Heart left ventricle (tissue), 16 donors: ENCODE measurements at regions not wholly inside any gene's neighbourhood (a gene's known extent, or its start where the extent isn't known, plus 50 kb on each side); places are given as distances from the start of the nearest gene placed in this dataset.

Experiments used
- ATAC-seq, 4 donors: fragments of 200-7000 bp; cut with Tn5 transposase; one replicate each; pipeline ENCODE4 v1.9.1; 2020 to 2022; ENCODE audit warnings: moderate library complexity in 4 of 4, mild to moderate bottlenecking in 3 of 4, moderate number of reproducible peaks in 1 of 4
- DNase-seq, 5 donors: peaks; one replicate each; pipeline ENCODE4 v3.0.0-alpha.2; 2020
- H3K27ac ChIP-seq, 12 donors: fragments of 200-600 bp; sonication (generic) in 4 of 12; one replicate each; pipeline versions ENCODE4 v1.5.0 to v1.8.0; 2016 to 2022; ENCODE audit warnings: mild to moderate bottlenecking in 2 of 12
- H3K27me3 ChIP-seq, 9 donors: fragments of 200-600 bp; sonication (generic) in 2 of 9; one replicate each; pipeline versions ENCODE4 v1.5.1 to v1.8.0; 2016 to 2022; ENCODE audit warnings: mild to moderate bottlenecking in 3 of 9
- H3K36me3 ChIP-seq, 9 donors: fragments of 200-600 bp; sonication (generic) in 2 of 9; one replicate each; pipeline versions ENCODE4 v1.5.0 to v1.8.0; 2018 to 2022; ENCODE audit warnings: mild to moderate bottlenecking in 2 of 9
- H3K4me1 ChIP-seq, 12 donors: fragments of 200-600 bp; sonication (generic) in 4 of 12; one replicate each; pipeline versions ENCODE4 v1.5.0 to v1.8.0; 2016 to 2022; ENCODE audit warnings: mild to moderate bottlenecking in 3 of 12
- H3K4me3 ChIP-seq, 12 donors: fragments of 200-600 bp; sonication (generic) in 4 of 12; one replicate each; pipeline versions ENCODE4 v1.5.0 to v1.8.0; 2017 to 2022; ENCODE audit warnings: mild to moderate bottlenecking in 9 of 12, moderate library complexity in 4 of 12
- H3K9me3 ChIP-seq, 12 donors: fragments of 200-600 bp; sonication (generic) in 4 of 12; one replicate each; pipeline versions ENCODE4 v1.5.0 to v1.8.0; 2016 to 2022; ENCODE audit warnings: mild to moderate bottlenecking in 1 of 12
- POLR2A ChIP-seq, 2 donors: fragments of 450-650 bp; IDR thresholded peaks; one replicate each; pipeline ENCODE4 v1.6.1; 2017; ENCODE audit warnings: antibody characterized with exemption in 2 of 2, mild to moderate bottlenecking in 2 of 2, moderate library complexity in 2 of 2
- WGBS, 4 donors: extraction: QIAGEN DNeasy Blood & Tissue Kit in 2 of 4; methylation state at CpG; one replicate each; pipeline versions ENCODE4 v1.1.5 to v1.1.7; 2013 to 2018; 5-methylcytosine and 5-hydroxymethylcytosine counted together
- intact Hi-C, 10 donors: fragments of 100-400 bp; cut with DNase I; formaldehyde crosslinking; loops; one replicate each; pipeline versions ENCODE4 v1.11.1 to v1.14.2; 2022
- TF ChIP-seq, protein P1 (sequence below), 12 donors: fragments of 200-600 bp; sonication (generic) in 4 of 12; IDR thresholded peaks; one replicate each; pipeline versions ENCODE4 v1.5.0 to v1.8.0; 2018 to 2022; ENCODE audit warnings: antibody characterized with exemption in 12 of 12, mild to moderate bottlenecking in 5 of 12
- donor health status: ischemic (EF 13 %, LVEDD 7.1; RV severe dilation, severe dysfunction).
- donor health status: healthy with polysubstance abuse.
- donor health status: DM: no; HTN: yes; CAD: no.
- donor health status: DM: no; HTN: no; CAD: no.
- donor health status: ischemic (EF 25% LVEDD 6.9; RV normal size, moderate dysfunction).
- donor health status: ischemic (EF 25% LVEDD 5.7; RV mildly dilated, moderate dysfunction).
- donor health status: healthy.
- donor health status: DM: yes; HTN: yes; CAD: no.
- donor health status: ischemic (EF 35%, LVEDD 5.7; RV mildly dilated, moderate dysfunction).
- donor health status: nonischemic (EF 11% LVEDD 7.7; RV severe dilation, severe dysfunction).
- donor health status: DM: yes; HTN: yes; CAD: no.
- donor health status: PGD.
- donor health status: ischemic (EF 29% LVEDD 5.4; RV normal size, mild dysfunction).
- donor health status: nonischemic (EF 23%, LVEDD 6.1; RV moderate dilation, normal function).

DNA sequence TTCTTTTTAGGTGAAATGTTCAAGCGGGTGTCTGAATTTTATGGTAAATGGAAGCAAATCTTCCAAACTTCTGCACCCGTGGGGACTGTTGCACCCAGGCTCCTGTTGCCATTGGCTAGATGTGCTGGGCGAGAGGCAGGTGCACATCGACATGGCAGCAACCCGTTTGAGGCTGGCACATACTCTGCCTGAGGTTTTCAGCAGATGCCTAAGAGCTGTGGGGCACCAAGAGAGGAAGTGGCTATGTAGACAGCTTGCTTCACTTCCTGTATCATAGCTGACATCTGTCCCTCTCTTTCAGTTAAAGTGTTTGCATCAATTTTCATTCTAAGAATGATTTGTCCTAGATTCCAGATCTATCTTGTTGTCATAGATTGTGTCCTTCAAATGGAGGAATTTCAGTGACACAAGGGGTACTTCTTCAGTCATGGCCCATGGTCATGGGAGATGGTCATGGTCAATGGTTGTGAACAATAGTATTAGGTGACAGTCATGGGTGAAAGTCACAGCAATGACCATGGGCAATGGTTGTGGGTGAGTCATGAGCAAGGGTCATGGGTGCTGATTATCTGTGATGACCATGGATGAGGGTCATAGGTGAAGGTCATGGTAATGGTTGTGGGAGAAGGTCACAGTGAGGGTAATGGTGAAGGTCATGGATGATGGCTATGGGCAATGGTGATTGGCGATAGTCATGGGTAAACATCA, 115.1 kb upstream of the IRX4 start:
- no peak for DNase-seq
- WGBS, 4 donors: 83 to 91% (median 86%) methylated on average over 6 of the region's 6 CpGs
- Histone ChIP-seq H3K4me3 (no peak overlapping the region), H3K36me3 (no peaks in the 10 kb centered on the region), H3K9me3 (peaks cover 0 to 8% (median 0%) of the 10 kb centered on the region in 12 donors), H3K27me3 (no peaks in the 10 kb centered on the region), H3K27ac (no peak overlapping the region), H3K4me1 (no peaks in the 10 kb centered on the region)
- TF ChIP-seq, protein P1, sequence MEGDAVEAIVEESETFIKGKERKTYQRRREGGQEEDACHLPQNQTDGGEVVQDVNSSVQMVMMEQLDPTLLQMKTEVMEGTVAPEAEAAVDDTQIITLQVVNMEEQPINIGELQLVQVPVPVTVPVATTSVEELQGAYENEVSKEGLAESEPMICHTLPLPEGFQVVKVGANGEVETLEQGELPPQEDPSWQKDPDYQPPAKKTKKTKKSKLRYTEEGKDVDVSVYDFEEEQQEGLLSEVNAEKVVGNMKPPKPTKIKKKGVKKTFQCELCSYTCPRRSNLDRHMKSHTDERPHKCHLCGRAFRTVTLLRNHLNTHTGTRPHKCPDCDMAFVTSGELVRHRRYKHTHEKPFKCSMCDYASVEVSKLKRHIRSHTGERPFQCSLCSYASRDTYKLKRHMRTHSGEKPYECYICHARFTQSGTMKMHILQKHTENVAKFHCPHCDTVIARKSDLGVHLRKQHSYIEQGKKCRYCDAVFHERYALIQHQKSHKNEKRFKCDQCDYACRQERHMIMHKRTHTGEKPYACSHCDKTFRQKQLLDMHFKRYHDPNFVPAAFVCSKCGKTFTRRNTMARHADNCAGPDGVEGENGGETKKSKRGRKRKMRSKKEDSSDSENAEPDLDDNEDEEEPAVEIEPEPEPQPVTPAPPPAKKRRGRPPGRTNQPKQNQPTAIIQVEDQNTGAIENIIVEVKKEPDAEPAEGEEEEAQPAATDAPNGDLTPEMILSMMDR (IDR thresholded peaks at IDR 0.05): no peak
- TF ChIP-seq POLR2A (IDR thresholded peaks at IDR 0.05): no peak
- intact Hi-C loops: no loop called here
- ATAC-seq: no peak

DNA sequence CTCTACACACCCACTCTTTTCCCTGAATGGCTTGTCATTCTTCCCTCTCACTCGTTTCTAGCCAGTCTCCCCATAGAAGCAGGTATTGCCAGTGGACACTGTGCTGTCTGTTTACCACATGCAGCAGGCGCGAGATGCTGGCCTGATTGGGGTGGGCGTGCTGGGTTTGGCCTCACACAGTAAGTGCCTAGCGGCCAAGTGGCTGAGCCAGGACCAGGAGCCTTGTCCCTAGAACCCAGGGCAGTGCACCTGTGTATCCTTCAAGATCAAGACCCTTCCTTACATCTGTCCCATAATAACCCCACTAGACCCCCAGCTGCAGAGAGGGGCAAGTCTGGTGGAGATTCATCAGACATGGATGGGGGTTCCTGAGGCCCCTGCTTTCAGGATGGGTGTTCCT, 112.8 kb upstream of the IRX4 start:
- peaks cover 0 to 14% (median 2%) of the 10 kb centered on the region in 12 donors for H3K9me3 ChIP-seq
- no peak overlapping the region for H3K4me3 ChIP-seq
- no peak for TF ChIP-seq POLR2A (IDR thresholded peaks at IDR 0.05)
- TF ChIP-seq, protein P1 (IDR thresholded peaks at IDR 0.05): no peak
- DNase-seq: no peak
- no peaks in the 10 kb centered on the region for H3K36me3 ChIP-seq
- no peak overlapping the region for H3K27ac ChIP-seq
- no peaks in the 10 kb centered on the region for H3K4me1 ChIP-seq
- intact Hi-C loops: no loop called here
- ATAC-seq: no peak
- no peaks in the 10 kb centered on the region for H3K27me3 ChIP-seq
- WGBS, 4 donors: 77 to 87% (median 82%) methylated on average over 5 of the region's 5 CpGs

DNA sequence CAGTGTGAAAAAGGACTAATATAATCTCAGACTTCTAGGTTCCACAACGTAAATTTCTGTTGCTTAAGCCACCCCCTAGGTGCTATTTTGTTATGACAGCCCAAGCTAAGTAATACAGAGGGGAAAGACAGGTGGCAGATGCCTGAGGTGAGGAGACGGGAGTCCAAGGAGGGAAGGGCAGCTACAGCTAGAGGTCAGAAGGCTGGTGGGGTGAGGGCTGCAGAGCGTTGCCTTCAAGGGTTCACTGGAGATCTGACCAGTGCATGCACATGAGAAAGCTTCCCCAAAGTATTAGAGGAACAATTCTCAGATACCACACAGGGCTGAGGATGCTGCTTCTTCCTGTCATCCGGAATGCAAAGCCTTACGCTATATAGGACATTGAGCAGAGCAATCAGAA, 104.7 kb upstream of the IRX4 start:
- no peak overlapping the region for H3K27ac ChIP-seq
- WGBS, 4 donors: 68 to 83% (median 79%) methylated on average over 5 of the region's 5 CpGs
- H3K9me3 ChIP-seq: peaks cover 0 to 20% (median 0%) of the 10 kb centered on the region in 12 donors
- H3K4me3 ChIP-seq: no peak overlapping the region
- DNase-seq: no peak
- no peaks in the 10 kb centered on the region for H3K36me3 ChIP-seq
- H3K27me3 ChIP-seq: no peaks in the 10 kb centered on the region
- no peak for ATAC-seq
- H3K4me1 ChIP-seq: no peaks in the 10 kb centered on the region
- intact Hi-C loops: no loop called here
- no peak for TF ChIP-seq POLR2A (IDR thresholded peaks at IDR 0.05)
- TF ChIP-seq, protein P1 (IDR thresholded peaks at IDR 0.05): no peak

DNA sequence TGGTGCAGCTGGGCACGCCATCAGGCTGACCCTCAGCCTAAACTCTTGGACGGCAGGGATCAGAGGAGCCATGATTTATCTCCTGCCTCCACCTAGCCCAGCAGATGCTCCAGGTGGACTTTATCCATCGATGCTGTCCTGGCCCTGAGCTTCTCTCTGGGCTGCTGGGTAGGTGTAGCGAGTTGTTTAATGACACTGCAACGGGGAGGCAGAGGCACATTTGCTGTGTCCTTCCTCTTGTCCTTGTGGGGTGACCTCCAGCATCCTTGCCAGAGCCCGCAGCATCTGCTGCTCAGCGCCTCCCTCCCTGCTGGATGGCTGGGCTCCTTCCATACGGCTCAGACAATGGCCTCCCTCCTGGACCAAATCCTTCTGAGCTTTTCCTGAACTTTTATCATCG, 103.1 kb upstream of the IRX4 start:
- Histone ChIP-seq H3K36me3 (no peaks in the 10 kb centered on the region), H3K4me1 (no peaks in the 10 kb centered on the region), H3K4me3 (no peak overlapping the region), H3K9me3 (peaks cover 0 to 17% (median 0%) of the 10 kb centered on the region in 12 donors), H3K27me3 (no peaks in the 10 kb centered on the region), H3K27ac (no peak overlapping the region)
- ATAC-seq (no peak), DNase-seq (no peak)
- TF ChIP-seq, protein P1 (IDR thresholded peaks at IDR 0.05): no peak
- TF ChIP-seq POLR2A (IDR thresholded peaks at IDR 0.05): no peak
- intact Hi-C loops: no loop called here
- 79 to 90% (median 83%) methylated on average over 8 to 9 of the region's 9 CpGs for WGBS, 4 donors
